NCI-H526 (cell line): ENCODE measurements at regions not wholly inside any gene's neighbourhood (a gene's known extent, or its start where the extent isn't known, plus 50 kb on each side); places are given as distances from the start of the nearest gene placed in this dataset.
A peak's percentile ranks its signal among the peaks of the same experiment; 100 is the strongest.

Source experiments
- DNase-seq, 2 experiments: peaks; one replicate each; lab custom pipeline; 2025; lab: John Stamatoyannopoulos, UW

GRCh38 chr16:73529303-73530012 lies 481.5 kb upstream of the ZFHX3 start:
- DNase-seq = no peak

- DNase-seq = peak in 1 of 2 experiments; percentile 44
These were observed 479.3 kb upstream of the ZFHX3 start for GRCh38 chr16:73527187-73527586.

- no peak for DNase-seq
These were observed 478.3 kb upstream of the ZFHX3 start for GRCh38 chr16:73526011-73526804.

- no peak for DNase-seq
These were observed 475.3 kb upstream of the ZFHX3 start for GRCh38 chr16:73523209-73523608.

GRCh38 chr16:73521499-73521898 lies 473.6 kb upstream of the ZFHX3 start:
- no peak for DNase-seq

- no peak for DNase-seq
These were observed 467.7 kb upstream of the ZFHX3 start for GRCh38 chr16:73515616-73516015.

GRCh38 chr16:73510852-73511251 lies 462.9 kb upstream of the ZFHX3 start:
- no peak for DNase-seq

- no peak for DNase-seq
These were observed 458.7 kb upstream of the ZFHX3 start for GRCh38 chr16:73506568-73507056.

- no peak for DNase-seq
These were observed 457.6 kb upstream of the ZFHX3 start for GRCh38 chr16:73505577-73505976.

GRCh38 chr16:73504591-73505575 lies 457.0 kb upstream of the ZFHX3 start:
- DNase-seq = no peak

GRCh38 chr16:73503093-73503492 lies 455.2 kb upstream of the ZFHX3 start:
- no peak for DNase-seq

GRCh38 chr16:73499276-73499675 lies 451.3 kb upstream of the ZFHX3 start:
- DNase-seq = no peak

- DNase-seq = no peak
These were observed 438.0 kb upstream of the ZFHX3 start for GRCh38 chr16:73485880-73486279.

GRCh38 chr16:73483934-73484711 lies 436.2 kb upstream of the ZFHX3 start:
- DNase-seq = peak in 1 of 2 experiments; percentile 32

GRCh38 chr16:73483076-73483791 lies 435.3 kb upstream of the ZFHX3 start:
- peak; percentile 89 to 94 for DNase-seq

- DNase-seq = peak in 1 of 2 experiments; percentile 19
These were observed 434.4 kb upstream of the ZFHX3 start for GRCh38 chr16:73482310-73482709.

- no peak for DNase-seq
These were observed 432.5 kb upstream of the ZFHX3 start for GRCh38 chr16:73480381-73480780.

GRCh38 chr16:73473713-73474112 lies 425.8 kb upstream of the ZFHX3 start:
- no peak for DNase-seq

- no peak for DNase-seq
These were observed 416.9 kb upstream of the ZFHX3 start for GRCh38 chr16:73464834-73465233.

- no peak for DNase-seq
These were observed 411.7 kb upstream of the ZFHX3 start for GRCh38 chr16:73459586-73459985.

- DNase-seq = no peak
These were observed 409.9 kb upstream of the ZFHX3 start for GRCh38 chr16:73457851-73458250.
